Effector CD8-positive, alpha-beta T cell (primary cell): ENCODE measurements at regions not wholly inside any gene's neighbourhood (a gene's known extent, or its start where the extent isn't known, plus 50 kb on each side); places are given as distances from the start of the nearest gene placed in this dataset.

ENCODE experiments used
- DNase-seq: peaks from one replicate; lab custom pipeline; 2025; lab: John Stamatoyannopoulos, UW

DNA sequence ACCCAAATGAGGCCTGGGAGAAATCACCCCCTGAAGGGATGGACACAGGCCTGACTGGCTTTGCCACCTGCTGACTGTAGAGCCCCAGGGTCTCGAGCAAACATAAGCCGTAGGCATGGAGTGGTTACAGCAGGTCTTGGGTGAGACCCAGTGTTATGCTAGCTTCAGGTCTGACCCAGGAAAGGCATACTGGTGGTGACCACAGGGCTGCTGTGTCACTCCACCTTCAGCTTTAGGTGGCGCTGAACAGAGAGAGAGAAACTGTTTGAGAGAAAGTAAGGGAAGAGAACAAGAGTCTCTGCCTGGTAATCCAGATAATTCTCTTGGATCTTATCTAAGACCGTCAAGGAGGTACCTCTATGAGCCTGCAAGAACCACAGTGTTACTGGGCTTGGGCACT lies 1544.2 kb upstream of the TMEFF2 start:
- no peak for DNase-seq

GRCh38 chr2:193712912-193713311 lies 1518.2 kb upstream of the TMEFF2 start:
- no peak for DNase-seq

GRCh38 chr2:193703411-193703810 lies 1508.7 kb upstream of the TMEFF2 start:
- DNase-seq: no peak

- no peak for DNase-seq
Measured at GRCh38 chr2:193701484-193701883, 1506.8 kb upstream of the TMEFF2 start.

- DNase-seq: no peak
Measured at GRCh38 chr2:193695367-193695766, 1500.6 kb upstream of the TMEFF2 start.

GRCh38 chr2:193693758-193694157 lies 1499.0 kb upstream of the TMEFF2 start:
- no peak for DNase-seq

- DNase-seq: no peak
Measured at GRCh38 chr2:193690572-193690971, 1495.8 kb upstream of the TMEFF2 start.

DNA sequence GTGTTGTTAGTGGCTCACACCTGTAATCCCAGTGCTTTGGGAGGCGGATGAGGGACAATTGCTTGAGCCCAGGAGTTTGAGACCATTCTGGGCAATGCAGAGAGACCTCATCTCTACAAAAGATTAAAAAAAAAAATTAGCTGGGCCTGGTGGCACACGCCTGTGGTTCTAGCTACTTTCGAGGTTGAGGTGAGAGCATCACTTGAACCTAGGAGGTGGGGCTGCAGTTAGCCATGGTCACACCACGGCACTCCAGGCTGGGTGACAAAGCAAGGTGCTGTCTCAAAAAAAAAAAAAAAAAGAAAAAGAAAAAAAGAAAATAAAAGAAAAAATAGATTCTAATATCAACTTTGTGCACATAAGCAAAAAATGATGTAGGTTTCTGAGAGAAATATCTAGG lies 1492.5 kb upstream of the TMEFF2 start:
- no peak for DNase-seq

GRCh38 chr2:193679847-193680246 lies 1485.1 kb upstream of the TMEFF2 start:
- DNase-seq: no peak

- no peak for DNase-seq
Measured at GRCh38 chr2:193670478-193670877, 1475.7 kb upstream of the TMEFF2 start.

- DNase-seq: no peak
Measured at GRCh38 chr2:193668557-193669323, 1474.0 kb upstream of the TMEFF2 start.

DNA sequence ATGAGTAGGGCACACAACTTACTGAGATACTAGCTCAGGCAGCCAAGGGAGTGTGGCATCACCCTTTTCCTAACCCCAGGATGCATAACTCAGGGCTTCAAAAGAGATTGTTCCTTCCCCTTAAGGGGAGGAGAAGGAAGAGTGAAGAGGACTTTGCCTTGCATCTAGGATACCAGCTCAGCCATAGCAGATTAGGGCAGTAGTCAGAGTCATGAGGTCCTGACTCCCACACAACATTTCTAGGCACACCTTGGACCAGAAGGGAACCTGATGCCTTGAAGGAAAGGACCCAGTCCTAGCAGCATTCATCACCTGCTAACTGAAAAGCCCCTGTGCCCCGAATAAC lies 1433.2 kb upstream of the TMEFF2 start:
- no peak for DNase-seq

DNA sequence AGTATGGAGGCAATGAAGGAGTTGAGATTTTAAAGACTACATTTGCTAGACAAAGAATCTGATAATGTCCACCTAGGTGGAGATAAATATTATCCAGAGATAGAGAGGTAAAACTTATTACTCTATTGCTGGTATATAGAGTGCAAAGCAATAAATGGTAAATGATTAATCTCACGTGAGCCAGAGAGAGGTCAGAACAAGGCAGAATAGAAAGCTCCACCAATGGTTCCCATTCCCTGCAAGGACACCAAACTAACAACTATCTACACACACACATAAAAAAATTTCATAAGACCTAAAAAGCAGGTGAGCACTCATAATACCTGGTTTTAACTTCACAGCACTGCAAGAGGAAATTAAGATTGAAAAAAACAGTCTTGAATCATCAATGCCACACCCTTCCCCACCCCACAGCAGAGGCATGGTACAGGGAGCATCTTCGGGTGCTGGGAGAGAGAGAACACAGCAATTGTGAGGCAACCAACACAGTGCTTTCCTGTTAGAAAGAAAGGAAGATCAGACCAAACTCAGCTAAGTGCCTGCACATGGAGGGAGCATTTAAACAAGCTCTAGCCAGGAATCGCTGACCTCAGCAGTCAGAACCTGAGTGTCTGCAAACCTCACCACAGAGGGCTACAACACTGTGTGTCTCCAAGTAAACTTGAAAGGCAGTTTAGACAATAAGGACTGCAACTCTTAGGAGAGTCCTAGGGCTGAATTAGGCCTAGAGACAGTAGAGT lies 1432.6 kb upstream of the TMEFF2 start:
- DNase-seq: no peak

DNA sequence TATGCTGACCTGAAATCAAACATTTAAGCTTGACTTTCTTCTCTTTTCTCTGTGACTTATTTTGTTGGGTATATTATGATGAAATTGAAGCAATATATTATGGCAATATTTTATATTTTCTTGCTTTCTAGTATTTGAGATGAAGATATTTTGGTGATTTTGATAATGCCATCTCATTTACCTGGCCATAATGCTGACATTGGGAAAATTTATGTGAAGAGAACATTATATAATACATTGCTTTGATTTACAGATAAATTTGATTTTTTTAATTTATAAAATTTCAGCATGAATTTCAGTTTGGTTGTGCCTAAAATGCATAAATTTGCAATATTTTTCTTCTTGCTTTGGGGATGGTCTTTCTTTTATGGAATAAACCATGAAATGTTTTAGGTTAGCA lies 1413.7 kb upstream of the TMEFF2 start:
- DNase-seq: no peak

DNA sequence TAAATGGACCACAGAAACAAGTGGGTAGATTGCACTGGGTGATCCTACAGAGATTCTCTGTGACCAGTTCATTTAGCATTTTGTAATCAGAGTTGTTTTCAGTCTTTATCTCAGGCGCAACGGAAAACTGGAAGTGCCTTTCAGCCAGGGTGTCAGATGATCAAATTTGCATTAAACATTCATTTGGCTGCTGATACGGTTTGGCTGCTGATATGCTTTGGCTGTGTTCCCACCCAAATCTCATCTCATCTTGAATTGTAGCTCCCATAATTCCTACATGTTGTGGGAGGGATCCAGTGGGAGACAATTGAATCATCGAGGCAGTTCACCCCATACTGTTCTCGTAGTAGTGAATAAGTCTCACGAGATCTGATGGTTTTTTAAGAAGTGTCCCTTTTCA lies 1396.1 kb upstream of the TMEFF2 start:
- DNase-seq: no peak

GRCh38 chr2:193584522-193584938 lies 1389.8 kb upstream of the TMEFF2 start:
- no peak for DNase-seq

- DNase-seq: no peak
Measured at GRCh38 chr2:193583638-193584400, 1389.1 kb upstream of the TMEFF2 start.

- DNase-seq: no peak
Measured at GRCh38 chr2:193581807-193582206, 1387.1 kb upstream of the TMEFF2 start.

DNA sequence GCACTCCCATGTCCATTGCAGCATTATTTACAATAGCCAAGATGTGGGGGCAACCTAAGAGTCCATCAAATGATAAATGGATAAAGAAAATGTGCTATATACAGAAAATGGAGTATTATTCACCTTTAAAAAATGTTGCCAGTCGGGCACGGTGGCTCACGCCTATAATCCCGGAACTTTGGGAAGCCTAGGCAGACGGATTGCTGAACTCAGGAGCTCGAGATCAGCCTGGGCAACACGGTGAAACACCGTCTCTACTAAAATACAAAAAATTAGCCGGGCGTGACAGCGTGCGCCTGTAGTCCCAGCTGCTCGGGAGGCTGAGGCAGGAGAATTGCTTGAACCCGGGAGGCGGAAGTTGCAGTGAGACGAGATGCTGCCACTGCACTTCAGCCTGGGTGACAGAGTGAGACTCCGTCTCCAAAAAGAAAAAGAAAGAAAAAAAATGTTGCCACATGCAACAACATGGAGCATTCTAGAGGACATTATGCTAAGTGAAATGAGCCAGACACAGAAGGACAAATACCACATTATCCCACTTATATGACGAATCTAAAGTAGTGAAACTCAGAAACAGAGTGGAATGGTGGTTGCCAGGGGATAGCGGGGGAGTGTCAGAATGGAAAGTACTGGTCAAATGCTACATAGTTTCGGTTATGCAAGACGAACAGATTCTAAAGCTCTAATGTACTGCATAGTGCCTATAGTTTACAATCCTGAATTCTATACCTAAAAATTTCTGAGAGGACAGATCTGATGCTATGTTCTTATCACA lies 1385.6 kb upstream of the TMEFF2 start:
- DNase-seq: no peak

DNA sequence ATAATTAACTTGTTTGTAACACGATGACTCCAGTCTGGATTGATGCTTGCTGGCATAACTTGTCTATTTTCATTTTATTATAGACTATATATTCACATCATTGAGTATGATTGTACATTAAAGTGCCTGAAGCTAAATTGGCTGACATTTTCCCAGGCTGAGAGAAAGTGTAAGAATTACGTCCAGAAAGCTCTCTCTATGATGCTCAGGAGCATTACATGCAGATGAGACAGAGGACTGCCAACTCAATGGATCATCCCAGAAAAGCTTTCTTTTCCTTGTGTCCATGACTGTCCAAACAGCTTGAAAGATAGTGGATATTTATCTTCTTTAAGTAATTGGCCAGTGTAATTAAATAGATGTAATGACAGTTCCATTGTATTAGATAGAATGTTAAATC lies 1372.2 kb upstream of the TMEFF2 start:
- DNase-seq: no peak

- no peak for DNase-seq
Measured at GRCh38 chr2:193566276-193566675, 1371.5 kb upstream of the TMEFF2 start.

GRCh38 chr2:193562031-193562430 lies 1367.3 kb upstream of the TMEFF2 start:
- DNase-seq: no peak
